ENCODE measurements at regions not wholly inside any gene's neighbourhood (a gene's known extent, or its start where the extent isn't known, plus 50 kb on each side); places are given as distances from the start of the nearest gene placed in this dataset.

- DNase-seq (ENCODE audit: low spot score in 2 of 2), result no peak
- H3K27me3 ChIP-seq, result no peaks in the 10 kb centered on the region
- intact Hi-C loops (cut with DNase I; ENCODE audit: low total_unique reads), result no loop called here
- no peak overlapping the region for H3K4me3 ChIP-seq
- H3K27ac ChIP-seq, result no peak overlapping the region
- H3K4me1 ChIP-seq, result no peaks in the 10 kb centered on the region
- H3K36me3 ChIP-seq, result no peaks in the 10 kb centered on the region
- peaks cover 3 to 5% of the 10 kb centered on the region in 2 donors for H3K9me3 ChIP-seq
- TF ChIP-seq POLR2A (IDR thresholded peaks at IDR 0.05) (no peak), CTCF (IDR thresholded peaks at IDR 0.05) (no peak), POLR2AphosphoS5 (IDR thresholded peaks at IDR 0.05) (no peak)
These were observed 68.6 kb downstream of the SMIM21 start for GRCh38 chr18:75358928-75359327.

GRCh38 chr18:75353357-75353756 lies 74.1 kb downstream of the SMIM21 start:
- no peaks in the 10 kb centered on the region for H3K4me1 ChIP-seq
- no peaks in the 10 kb centered on the region for H3K36me3 ChIP-seq
- peaks cover 15 to 31% of the 10 kb centered on the region in 2 donors for H3K9me3 ChIP-seq
- H3K27me3 ChIP-seq, result no peaks in the 10 kb centered on the region
- no peak overlapping the region for H3K27ac ChIP-seq
- DNase-seq (ENCODE audit: low spot score in 2 of 2), result no peak
- intact Hi-C loops (cut with DNase I; ENCODE audit: low total_unique reads), result loop anchor here (5.0 kb wide), 1 partner anchor 131 kb away; no protein-coding TSS in a partner anchor
- TF ChIP-seq POLR2A (IDR thresholded peaks at IDR 0.05) (no peak), CTCF (IDR thresholded peaks at IDR 0.05) (no peak), POLR2AphosphoS5 (IDR thresholded peaks at IDR 0.05) (no peak)
- no peak overlapping the region for H3K4me3 ChIP-seq

- Histone ChIP-seq H3K4me3 (no peak overlapping the region), H3K36me3 (no peaks in the 10 kb centered on the region), H3K4me1 (no peaks in the 10 kb centered on the region), H3K27me3 (no peaks in the 10 kb centered on the region), H3K27ac (no peak overlapping the region), H3K9me3 (peaks cover 15 to 31% of the 10 kb centered on the region in 2 donors)
- DNase-seq (ENCODE audit: low spot score in 2 of 2), result no peak
- intact Hi-C loops (cut with DNase I; ENCODE audit: low total_unique reads), result loop anchor here (5.0 kb wide), 1 partner anchor 129 kb away; no protein-coding TSS in a partner anchor
- no peak for TF ChIP-seq CTCF (IDR thresholded peaks at IDR 0.05)
- no peak for TF ChIP-seq POLR2A (IDR thresholded peaks at IDR 0.05)
- no peak for TF ChIP-seq POLR2AphosphoS5 (IDR thresholded peaks at IDR 0.05)
These were observed 76.1 kb downstream of the SMIM21 start for GRCh38 chr18:75351409-75351808.

- intact Hi-C loops (cut with DNase I; ENCODE audit: low total_unique reads), result loop anchor here (5.0 kb wide), 1 partner anchor 129 kb away; no protein-coding TSS in a partner anchor
- H3K27ac ChIP-seq, result no peak overlapping the region
- DNase-seq (ENCODE audit: low spot score in 2 of 2), result no peak
- H3K4me3 ChIP-seq, result no peak overlapping the region
- H3K27me3 ChIP-seq, result no peaks in the 10 kb centered on the region
- TF ChIP-seq CTCF (IDR thresholded peaks at IDR 0.05), result no peak
- no peak for TF ChIP-seq POLR2A (IDR thresholded peaks at IDR 0.05)
- TF ChIP-seq POLR2AphosphoS5 (IDR thresholded peaks at IDR 0.05), result no peak
- no peaks in the 10 kb centered on the region for H3K4me1 ChIP-seq
- H3K36me3 ChIP-seq, result no peaks in the 10 kb centered on the region
- peaks cover 15 to 31% of the 10 kb centered on the region in 2 donors for H3K9me3 ChIP-seq
These were observed 76.6 kb downstream of the SMIM21 start for GRCh38 chr18:75350857-75351256.

- peaks cover 15 to 31% of the 10 kb centered on the region in 2 donors for H3K9me3 ChIP-seq
- H3K27ac ChIP-seq, result no peak overlapping the region
- H3K4me1 ChIP-seq, result no peaks in the 10 kb centered on the region
- H3K36me3 ChIP-seq, result no peaks in the 10 kb centered on the region
- TF ChIP-seq POLR2A (IDR thresholded peaks at IDR 0.05) (no peak), POLR2AphosphoS5 (IDR thresholded peaks at IDR 0.05) (no peak), CTCF (IDR thresholded peaks at IDR 0.05) (no peak)
- H3K4me3 ChIP-seq, result no peak overlapping the region
- intact Hi-C loops (cut with DNase I; ENCODE audit: low total_unique reads), result loop anchor here (5.0 kb wide), 1 partner anchor 128 kb away; no protein-coding TSS in a partner anchor
- no peaks in the 10 kb centered on the region for H3K27me3 ChIP-seq
- no peak for DNase-seq (ENCODE audit: low spot score in 2 of 2)
These were observed 77.0 kb downstream of the SMIM21 start for GRCh38 chr18:75350512-75350839.

Data from breast epithelium (tissue), 4 donors.